Esophagus squamous epithelium (tissue), 5 donors: ENCODE measurements at regions not wholly inside any gene's neighbourhood (a gene's known extent, or its start where the extent isn't known, plus 50 kb on each side); places are given as distances from the start of the nearest gene placed in this dataset.

Experiments
- DNase-seq: peaks from one replicate; lab custom pipeline; 2025; lab: John Stamatoyannopoulos, UW
- H3K27ac ChIP-seq, 4 donors: fragments of 200-600 bp; sonication (generic); one replicate each; pipeline ENCODE4 v1.5.1; 2016 to 2019; ENCODE audit warnings: mild to moderate bottlenecking in 1 of 4
- H3K27me3 ChIP-seq, 4 donors: fragments of 200-600 bp; sonication (generic); 1 replicate in 3 of 4; 2 replicates in 1 of 4; pipeline versions ENCODE4 v1.5.1 to v1.6.0; 2017 to 2021; ENCODE audit warnings: antibody characterized with exemption in 1 of 4
- H3K36me3 ChIP-seq, 3 donors: fragments of 200-600 bp; sonication (generic); one replicate each; pipeline ENCODE4 v1.5.1; 2016 to 2019
- H3K4me1 ChIP-seq, 3 donors: fragments of 200-600 bp; sonication (generic); one replicate each; pipeline ENCODE4 v1.5.1; 2017 to 2019
- H3K4me3 ChIP-seq, 4 donors: fragments of 200-600 bp; sonication (generic); 1 replicate in 3 of 4; 2 replicates in 1 of 4; pipeline ENCODE4 v1.5.1; 2016 to 2019; ENCODE audit warnings: mild to moderate bottlenecking in 2 of 4, moderate library complexity in 1 of 4
- H3K9me3 ChIP-seq, 3 donors: fragments of 200-600 bp; sonication (generic); one replicate each; pipeline ENCODE4 v1.5.1; 2016 to 2019
- POLR2A ChIP-seq, 4 donors: fragments of 450-650 bp; IDR thresholded peaks; one replicate each; pipeline ENCODE4 v1.6.1; 2017; ENCODE audit warnings: antibody characterized with exemption in 4 of 4, mild to moderate bottlenecking in 4 of 4, moderate library complexity in 3 of 4
- WGBS, 2 donors: methylation state at CpG; one replicate each; pipeline ENCODE4 v1.1.5; 2018; 5-methylcytosine and 5-hydroxymethylcytosine counted together
- intact Hi-C: fragments of 100-400 bp; cut with DNase I; formaldehyde crosslinking; loops from one replicate; pipeline ENCODE4 v1.15.0; 2022
- TF ChIP-seq, protein P1 (sequence below), 6 experiments: fragments of 450-650 bp in 4 of 6; fragments of 200-600 bp in 2 of 6; sonication (generic) in 2 of 6; IDR thresholded peaks; one replicate each; pipeline ENCODE4 v1.5.1; 2016 to 2019; ENCODE audit warnings: antibody characterized with exemption in 6 of 6, mild to moderate bottlenecking in 4 of 6, moderate library complexity in 4 of 6
- donor health status: DM: yes; HTN: yes; CAD: no.

DNA sequence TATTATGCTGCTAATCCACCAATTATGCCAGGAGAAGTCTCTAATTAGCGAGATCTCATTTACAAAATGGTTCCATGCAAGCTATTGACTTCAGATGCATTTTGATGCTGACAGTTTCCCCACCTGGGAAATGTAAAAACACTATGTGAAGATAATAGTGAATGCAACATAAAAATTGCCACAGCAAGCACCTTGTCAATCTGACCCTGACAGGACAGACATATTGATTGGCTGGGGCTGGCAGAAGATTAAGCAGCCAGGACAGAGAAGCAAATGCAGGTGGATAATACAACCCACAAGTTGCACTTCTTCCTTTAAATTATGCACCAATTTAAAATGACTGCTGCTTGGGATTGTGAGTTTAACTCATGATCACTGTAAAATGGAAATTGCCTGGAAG, 642.8 kb upstream of the POT1 start:
- H3K27me3 ChIP-seq: no peaks in the 10 kb centered on the region
- no peak for DNase-seq
- intact Hi-C loops: no loop called here
- H3K36me3 ChIP-seq: no peaks in the 10 kb centered on the region
- H3K4me3 ChIP-seq: no peak overlapping the region
- H3K4me1 ChIP-seq: no peaks in the 10 kb centered on the region
- H3K9me3 ChIP-seq: no peaks in the 10 kb centered on the region
- 42 to 52% methylated on average over 1 of the region's 1 CpG for WGBS, 2 donors
- H3K27ac ChIP-seq: no peak overlapping the region
- TF ChIP-seq, protein P1, sequence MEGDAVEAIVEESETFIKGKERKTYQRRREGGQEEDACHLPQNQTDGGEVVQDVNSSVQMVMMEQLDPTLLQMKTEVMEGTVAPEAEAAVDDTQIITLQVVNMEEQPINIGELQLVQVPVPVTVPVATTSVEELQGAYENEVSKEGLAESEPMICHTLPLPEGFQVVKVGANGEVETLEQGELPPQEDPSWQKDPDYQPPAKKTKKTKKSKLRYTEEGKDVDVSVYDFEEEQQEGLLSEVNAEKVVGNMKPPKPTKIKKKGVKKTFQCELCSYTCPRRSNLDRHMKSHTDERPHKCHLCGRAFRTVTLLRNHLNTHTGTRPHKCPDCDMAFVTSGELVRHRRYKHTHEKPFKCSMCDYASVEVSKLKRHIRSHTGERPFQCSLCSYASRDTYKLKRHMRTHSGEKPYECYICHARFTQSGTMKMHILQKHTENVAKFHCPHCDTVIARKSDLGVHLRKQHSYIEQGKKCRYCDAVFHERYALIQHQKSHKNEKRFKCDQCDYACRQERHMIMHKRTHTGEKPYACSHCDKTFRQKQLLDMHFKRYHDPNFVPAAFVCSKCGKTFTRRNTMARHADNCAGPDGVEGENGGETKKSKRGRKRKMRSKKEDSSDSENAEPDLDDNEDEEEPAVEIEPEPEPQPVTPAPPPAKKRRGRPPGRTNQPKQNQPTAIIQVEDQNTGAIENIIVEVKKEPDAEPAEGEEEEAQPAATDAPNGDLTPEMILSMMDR (IDR thresholded peaks at IDR 0.05): no peak
- TF ChIP-seq POLR2A (IDR thresholded peaks at IDR 0.05): no peak

DNA sequence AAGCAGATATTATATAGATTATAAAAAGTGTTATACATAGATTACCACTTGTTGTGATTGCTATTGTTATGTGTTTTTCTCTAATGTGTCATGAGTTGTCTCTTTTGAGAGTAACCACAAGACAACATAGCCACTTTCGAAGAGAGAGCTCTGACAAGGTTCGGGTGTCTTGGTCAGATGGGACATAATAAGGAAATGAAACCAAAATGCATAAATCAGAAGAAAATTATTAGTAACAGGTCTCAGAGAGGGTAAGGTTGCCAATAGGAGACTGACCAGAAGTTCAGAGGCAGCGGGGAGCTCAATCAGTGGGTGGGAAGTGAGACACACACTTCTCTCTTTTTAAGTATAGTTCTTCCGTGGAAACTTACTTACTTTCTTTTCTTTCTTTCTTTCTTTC, 639.2 kb upstream of the POT1 start:
- Histone ChIP-seq H3K36me3 (no peaks in the 10 kb centered on the region), H3K27ac (no peak overlapping the region), H3K4me3 (no peak overlapping the region), H3K9me3 (no peaks in the 10 kb centered on the region), H3K27me3 (no peaks in the 10 kb centered on the region), H3K4me1 (no peaks in the 10 kb centered on the region)
- no peak for DNase-seq
- intact Hi-C loops: no loop called here
- 64 to 85% methylated on average over 4 of the region's 4 CpGs for WGBS, 2 donors
- TF ChIP-seq POLR2A (IDR thresholded peaks at IDR 0.05): no peak
- TF ChIP-seq, protein P1 (IDR thresholded peaks at IDR 0.05): no peak

DNA sequence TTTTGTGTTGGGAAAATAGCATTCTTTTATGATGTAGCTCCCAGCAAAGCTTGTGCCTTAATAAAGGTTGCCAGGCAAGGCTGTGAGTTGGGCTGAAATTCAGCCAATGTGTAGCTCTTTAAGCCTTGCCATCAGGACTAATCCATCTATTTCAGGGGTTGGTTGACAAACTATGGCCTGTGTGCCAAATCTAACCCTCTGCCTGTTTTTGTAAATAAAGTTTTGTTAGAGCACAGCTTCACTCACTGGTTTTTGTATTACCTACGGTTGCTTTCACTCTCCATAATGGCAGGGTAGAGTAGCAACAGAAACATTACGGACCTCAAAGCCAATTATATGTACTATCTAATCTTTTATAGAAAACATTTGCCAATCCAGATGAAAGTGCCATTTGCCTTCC, 638.1 kb upstream of the POT1 start:
- no peak for DNase-seq
- Histone ChIP-seq H3K9me3 (no peaks in the 10 kb centered on the region), H3K4me1 (no peaks in the 10 kb centered on the region), H3K27me3 (no peaks in the 10 kb centered on the region), H3K36me3 (no peaks in the 10 kb centered on the region), H3K4me3 (no peak overlapping the region), H3K27ac (no peak overlapping the region)
- WGBS, 2 donors: 47% methylated on average over 2 of the region's 2 CpGs
- TF ChIP-seq, protein P1 (IDR thresholded peaks at IDR 0.05): no peak
- no peak for TF ChIP-seq POLR2A (IDR thresholded peaks at IDR 0.05)
- intact Hi-C loops: no loop called here

DNA sequence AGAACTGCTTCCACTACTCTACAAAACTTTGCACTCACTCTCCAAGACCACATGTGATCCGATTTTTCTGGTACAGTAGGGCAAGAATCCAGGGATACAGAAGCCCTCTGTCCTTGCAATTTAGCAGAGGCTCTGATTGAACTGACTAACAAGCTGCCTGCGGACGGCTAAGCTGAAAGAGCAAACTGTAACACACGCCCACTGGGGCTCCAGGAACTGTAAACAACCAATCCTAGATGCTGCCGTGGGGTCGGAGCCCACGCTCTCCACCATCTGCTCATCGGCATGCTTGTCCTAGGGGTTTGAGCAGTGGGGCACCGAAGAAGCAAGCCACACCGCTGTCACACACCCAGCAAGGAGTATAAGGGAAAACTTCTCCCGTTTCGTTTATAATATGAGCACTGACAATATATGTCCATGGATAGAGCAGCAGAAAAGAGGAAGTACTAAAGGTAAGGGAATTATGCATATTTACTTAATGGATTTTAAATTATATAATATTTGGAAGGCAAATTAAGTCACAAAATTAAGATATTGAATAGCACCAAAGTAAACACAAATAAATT, 634.4 kb upstream of the POT1 start:
- no peak overlapping the region for H3K4me3 ChIP-seq
- H3K27me3 ChIP-seq: no peaks in the 10 kb centered on the region
- no peak for DNase-seq
- H3K27ac ChIP-seq: no peak overlapping the region
- H3K4me1 ChIP-seq: no peaks in the 10 kb centered on the region
- no peaks in the 10 kb centered on the region for H3K36me3 ChIP-seq
- intact Hi-C loops: no loop called here
- TF ChIP-seq, protein P1 (IDR thresholded peaks at IDR 0.05): no peak
- no peak for TF ChIP-seq POLR2A (IDR thresholded peaks at IDR 0.05)
- no peaks in the 10 kb centered on the region for H3K9me3 ChIP-seq
- WGBS, 2 donors: 60 to 75% methylated on average over 9 to 10 of the region's 12 CpGs

DNA sequence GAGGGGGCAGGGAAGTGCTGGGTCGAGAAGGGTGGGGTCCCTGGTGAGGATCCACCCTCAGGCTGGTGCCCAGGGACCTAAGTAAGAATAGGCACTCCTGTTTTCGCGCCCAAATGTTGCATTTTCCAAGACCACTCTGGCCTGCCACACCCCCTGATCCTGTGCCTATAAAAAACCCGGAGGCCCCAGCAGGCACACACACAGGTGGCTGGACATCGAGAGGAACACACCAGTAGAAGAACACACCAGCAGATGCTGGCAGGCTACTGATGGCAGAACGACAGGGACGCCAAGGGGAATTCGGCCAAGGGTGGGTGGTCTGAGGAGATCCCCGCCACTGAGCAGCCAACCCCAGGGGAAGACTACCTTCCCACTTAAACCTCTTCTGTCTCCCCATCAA, 633.9 kb upstream of the POT1 start:
- Histone ChIP-seq H3K27ac (no peak overlapping the region), H3K9me3 (no peaks in the 10 kb centered on the region), H3K4me3 (no peak overlapping the region), H3K4me1 (no peaks in the 10 kb centered on the region), H3K36me3 (no peaks in the 10 kb centered on the region), H3K27me3 (no peaks in the 10 kb centered on the region)
- no peak for TF ChIP-seq POLR2A (IDR thresholded peaks at IDR 0.05)
- TF ChIP-seq, protein P1 (IDR thresholded peaks at IDR 0.05): no peak
- 81 to 83% methylated on average over 4 to 8 of the region's 9 CpGs for WGBS, 2 donors
- intact Hi-C loops: no loop called here
- no peak for DNase-seq
